Mucosa of descending colon (tissue), 3 donors: ENCODE measurements at regions not wholly inside any gene's neighbourhood (a gene's known extent, or its start where the extent isn't known, plus 50 kb on each side); places are given as distances from the start of the nearest gene placed in this dataset.

Experiments used
- ATAC-seq: fragments of 200-7000 bp; cut with Tn5 transposase; one replicate; pipeline ENCODE4 v1.9.1; 2020; ENCODE audit warnings: mild to moderate bottlenecking, moderate library complexity
- DNase-seq, 3 donors: peaks; one replicate each; pipeline ENCODE4 v3.0.0-alpha.2; 2020
- H3K36me3 ChIP-seq: fragments of 200-600 bp; one replicate; pipeline ENCODE4 v1.8.0; 2021; ENCODE audit warnings: low read depth, mild to moderate bottlenecking
- H3K4me1 ChIP-seq: fragments of 200-600 bp; one replicate; pipeline ENCODE4 v1.8.0; 2021; ENCODE audit warnings: low read depth, mild to moderate bottlenecking
- H3K4me3 ChIP-seq: fragments of 200-600 bp; one replicate; pipeline ENCODE4 v1.8.0; 2021; ENCODE audit warnings: mild to moderate bottlenecking
- H3K9me3 ChIP-seq: fragments of 200-600 bp; one replicate; pipeline ENCODE4 v1.8.0; 2021; ENCODE audit warnings: mild to moderate bottlenecking
- CTCF ChIP-seq: fragments of 200-600 bp; IDR thresholded peaks from one replicate; pipeline ENCODE4 v1.8.0; 2022; ENCODE audit warnings: antibody characterized with exemption, mild to moderate bottlenecking
- intact Hi-C, 2 donors: fragments of 100-400 bp; cut with DNase I in 1 of 2; cut with micrococcal nuclease in 1 of 2; formaldehyde crosslinking; loops; one replicate each; pipeline versions ENCODE4 v1.11.0 to v1.11.1; 2022; cut with DNase I, micrococcal nuclease
- donor health status: DM: no; HTN: no; CAD: no; lungs with moderate emphysema.
- donor health status: DM: no; HTN: no; CAD: no.
- donor health status: DM: no; HTN: yes; CAD: no.

- no peak for DNase-seq
- H3K4me3 ChIP-seq = no peak overlapping the region
- H3K9me3 ChIP-seq = no peaks in the 10 kb centered on the region
- no peaks in the 10 kb centered on the region for H3K36me3 ChIP-seq
- no peak for TF ChIP-seq CTCF
- intact Hi-C loops = no loop called here
- no peaks in the 10 kb centered on the region for H3K4me1 ChIP-seq
- peak; percentile 43 for ATAC-seq
Measured at GRCh38 chr17:77266891-77267341, 126.1 kb downstream of the SEC14L1 start.

GRCh38 chr17:77269696-77270681, 129.2 kb downstream of the SEC14L1 start:
- Histone ChIP-seq H3K4me3 (no peak overlapping the region), H3K9me3 (no peaks in the 10 kb centered on the region), H3K36me3 (no peaks in the 10 kb centered on the region), H3K4me1 (no peaks in the 10 kb centered on the region)
- intact Hi-C loops = no loop called here
- no peak for ATAC-seq
- DNase-seq = no peak
- no peak for TF ChIP-seq CTCF

- ATAC-seq (no peak), DNase-seq (no peak)
- no peaks in the 10 kb centered on the region for H3K36me3 ChIP-seq
Measured at GRCh38 chr17:77271411-77271810, 130.6 kb downstream of the SEC14L1 start.

GRCh38 chr17:77273397-77274085, 132.8 kb downstream of the SEC14L1 start:
- no peak for TF ChIP-seq CTCF
- no peak for ATAC-seq
- no peak overlapping the region for H3K4me3 ChIP-seq

More at GRCh38 chr17:77271411-77271810, 130.6 kb downstream of the SEC14L1 start:
- H3K4me3 ChIP-seq = no peak overlapping the region
- H3K4me1 ChIP-seq = no peaks in the 10 kb centered on the region
- H3K9me3 ChIP-seq = no peaks in the 10 kb centered on the region
- TF ChIP-seq CTCF = no peak
- intact Hi-C loops = no loop called here

GRCh38 chr17:77274096-77274845, 133.5 kb downstream of the SEC14L1 start:
- Histone ChIP-seq H3K9me3 (no peaks in the 10 kb centered on the region), H3K4me1 (no peaks in the 10 kb centered on the region), H3K36me3 (no peaks in the 10 kb centered on the region), H3K4me3 (no peak overlapping the region)
- DNase-seq = no peak
- intact Hi-C loops = no loop called here
- peak; percentile 32 for ATAC-seq
- no peak for TF ChIP-seq CTCF

More at GRCh38 chr17:77273397-77274085, 132.8 kb downstream of the SEC14L1 start:
- Histone ChIP-seq H3K9me3 (no peaks in the 10 kb centered on the region), H3K36me3 (no peaks in the 10 kb centered on the region), H3K4me1 (no peaks in the 10 kb centered on the region)
- intact Hi-C loops = no loop called here
- no peak for DNase-seq
